Body of pancreas (tissue), 4 donors: ENCODE measurements at regions not wholly inside any gene's neighbourhood (a gene's known extent, or its start where the extent isn't known, plus 50 kb on each side); places are given as distances from the start of the nearest gene placed in this dataset.

Source experiments
- ATAC-seq: fragments of 150-250 bp; one replicate; pipeline ENCODE4 v1.9.1; 2016
- DNase-seq, 4 donors: peaks; one replicate each; pipeline ENCODE4 v3.0.0-alpha.2; 2019
- H3K27ac ChIP-seq, 4 donors: fragments of 200-600 bp; sonication (generic); 1 replicate in 3 of 4; 2 replicates in 1 of 4; pipeline versions ENCODE4 v1.5.1 to v1.6.1; 2016 to 2019; ENCODE audit warnings: mild to moderate bottlenecking in 1 of 4, mixed read lengths in 1 of 4, moderate library complexity in 1 of 4
- H3K27me3 ChIP-seq, 2 donors: fragments of 200-600 bp; sonication (generic); one replicate each; pipeline ENCODE4 v1.6.0; 2016; ENCODE audit warnings: mild to moderate bottlenecking in 1 of 2
- H3K36me3 ChIP-seq, 2 donors: fragments of 200-600 bp; sonication (generic); replicated peaks in 1 of 2; 2 replicates each; pipeline ENCODE4 v1.5.1; 2016; ENCODE audit warnings: low read depth in 2 of 2; ENCODE audit not compliant: insufficient read depth in 1 of 2
- H3K4me1 ChIP-seq: fragments of 200-600 bp; sonication (generic); one replicate; pipeline ENCODE4 v1.6.0; 2016
- H3K4me3 ChIP-seq, 2 donors: fragments of 200-600 bp; sonication (generic); 1 replicate in 1 of 2; 2 replicates in 1 of 2; pipeline ENCODE4 v1.5.1; 2016 to 2019
- H3K9me3 ChIP-seq, 3 donors: fragments of 200-600 bp; sonication (generic); 1 replicate in 2 of 3; 2 replicates in 1 of 3; pipeline ENCODE4 v1.5.1; 2016
- POLR2A ChIP-seq, 3 donors: fragments of 450-650 bp; IDR thresholded peaks; one replicate each; pipeline ENCODE4 v1.6.1; 2016; ENCODE audit warnings: antibody characterized with exemption in 3 of 3, mild to moderate bottlenecking in 2 of 3
- WGBS, 2 donors: methylation state at CpG; one replicate each; pipeline ENCODE4 v1.1.5; 2017; 5-methylcytosine and 5-hydroxymethylcytosine counted together
- intact Hi-C: fragments of 100-400 bp; cut with DNase I; formaldehyde crosslinking; loops from one replicate; pipeline ENCODE4 v1.15.1; 2023
- TF ChIP-seq, protein P1 (sequence below), 7 experiments: fragments of 450-650 bp in 4 of 7; fragments of 200-600 bp in 3 of 7; sonication (generic) in 3 of 7; IDR thresholded peaks; one replicate each; pipeline ENCODE4 v1.5.1; 2016 to 2019; ENCODE audit warnings: antibody characterized with exemption in 7 of 7

GRCh38 chr10:10366836-10367235 is 650.8 kb upstream of the CELF2 start:
- no peaks in the 10 kb centered on the region for H3K9me3 ChIP-seq
- no peaks in the 10 kb centered on the region for H3K27me3 ChIP-seq
- H3K36me3 ChIP-seq, result no peaks in the 10 kb centered on the region
- intact Hi-C loops, result no loop called here
- H3K27ac ChIP-seq, result no peak overlapping the region
- WGBS, 2 donors, result 83 to 94% methylated on average over 1 of the region's 1 CpG
- no peaks in the 10 kb centered on the region for H3K4me1 ChIP-seq
- ATAC-seq (no peak), DNase-seq (no peak)
- no peak for TF ChIP-seq POLR2A (IDR thresholded peaks at IDR 0.05)
- TF ChIP-seq, protein P1, sequence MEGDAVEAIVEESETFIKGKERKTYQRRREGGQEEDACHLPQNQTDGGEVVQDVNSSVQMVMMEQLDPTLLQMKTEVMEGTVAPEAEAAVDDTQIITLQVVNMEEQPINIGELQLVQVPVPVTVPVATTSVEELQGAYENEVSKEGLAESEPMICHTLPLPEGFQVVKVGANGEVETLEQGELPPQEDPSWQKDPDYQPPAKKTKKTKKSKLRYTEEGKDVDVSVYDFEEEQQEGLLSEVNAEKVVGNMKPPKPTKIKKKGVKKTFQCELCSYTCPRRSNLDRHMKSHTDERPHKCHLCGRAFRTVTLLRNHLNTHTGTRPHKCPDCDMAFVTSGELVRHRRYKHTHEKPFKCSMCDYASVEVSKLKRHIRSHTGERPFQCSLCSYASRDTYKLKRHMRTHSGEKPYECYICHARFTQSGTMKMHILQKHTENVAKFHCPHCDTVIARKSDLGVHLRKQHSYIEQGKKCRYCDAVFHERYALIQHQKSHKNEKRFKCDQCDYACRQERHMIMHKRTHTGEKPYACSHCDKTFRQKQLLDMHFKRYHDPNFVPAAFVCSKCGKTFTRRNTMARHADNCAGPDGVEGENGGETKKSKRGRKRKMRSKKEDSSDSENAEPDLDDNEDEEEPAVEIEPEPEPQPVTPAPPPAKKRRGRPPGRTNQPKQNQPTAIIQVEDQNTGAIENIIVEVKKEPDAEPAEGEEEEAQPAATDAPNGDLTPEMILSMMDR (IDR thresholded peaks at IDR 0.05), result no peak
- H3K4me3 ChIP-seq, result no peak overlapping the region

GRCh38 chr10:10367264-10367663 is 650.4 kb upstream of the CELF2 start:
- H3K4me3 ChIP-seq, result no peak overlapping the region
- TF ChIP-seq, protein P1 (IDR thresholded peaks at IDR 0.05), result no peak
- TF ChIP-seq POLR2A (IDR thresholded peaks at IDR 0.05), result no peak
- H3K9me3 ChIP-seq, result no peaks in the 10 kb centered on the region
- ATAC-seq, result no peak
- DNase-seq, result no peak
- WGBS, 2 donors, result 61 to 62% methylated on average over 5 to 6 of the region's 6 CpGs
- H3K27me3 ChIP-seq, result no peaks in the 10 kb centered on the region
- H3K4me1 ChIP-seq, result no peaks in the 10 kb centered on the region
- H3K27ac ChIP-seq, result no peak overlapping the region
- intact Hi-C loops, result no loop called here
- H3K36me3 ChIP-seq, result no peaks in the 10 kb centered on the region

DNA sequence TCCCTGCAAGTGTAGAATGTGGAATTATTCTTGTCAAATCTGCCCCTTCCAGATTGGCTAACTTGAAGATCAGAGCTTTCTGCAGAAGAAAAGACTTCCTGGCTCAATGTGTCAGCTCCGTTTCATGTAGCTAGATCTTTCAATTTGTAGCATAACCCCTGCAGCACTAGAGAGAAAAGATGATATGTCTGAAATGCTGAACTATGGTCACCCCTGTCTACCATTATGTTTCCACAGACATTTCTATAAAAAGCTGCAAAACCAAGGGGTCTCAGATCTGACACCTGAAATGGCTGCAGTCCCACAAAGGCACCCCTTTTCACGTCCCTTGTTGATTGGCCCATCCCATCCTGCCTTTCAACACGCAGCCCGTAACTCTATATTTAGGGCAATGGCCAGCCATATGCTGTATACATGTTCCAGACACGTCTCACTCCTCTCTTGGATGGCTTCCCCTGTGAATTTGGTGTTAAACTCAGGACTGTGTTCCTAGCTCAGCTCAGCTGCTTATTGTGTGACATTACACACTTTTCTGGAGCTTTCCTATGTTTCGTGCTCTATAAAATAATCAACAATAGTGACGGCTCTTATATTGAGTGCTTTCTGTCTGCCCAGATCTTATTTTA is 648.6 kb upstream of the CELF2 start:
- DNase-seq (no peak), ATAC-seq (no peak)
- TF ChIP-seq, protein P1 (IDR thresholded peaks at IDR 0.05), result no peak
- no peak for TF ChIP-seq POLR2A (IDR thresholded peaks at IDR 0.05)
- H3K27me3 ChIP-seq, result no peaks in the 10 kb centered on the region
- H3K27ac ChIP-seq, result no peak overlapping the region
- H3K9me3 ChIP-seq, result no peaks in the 10 kb centered on the region
- intact Hi-C loops, result no loop called here
- no peaks in the 10 kb centered on the region for H3K4me1 ChIP-seq
- 66 to 69% methylated on average over 7 of the region's 7 CpGs for WGBS, 2 donors
- H3K4me3 ChIP-seq, result no peak overlapping the region
- H3K36me3 ChIP-seq, result no peaks in the 10 kb centered on the region

DNA sequence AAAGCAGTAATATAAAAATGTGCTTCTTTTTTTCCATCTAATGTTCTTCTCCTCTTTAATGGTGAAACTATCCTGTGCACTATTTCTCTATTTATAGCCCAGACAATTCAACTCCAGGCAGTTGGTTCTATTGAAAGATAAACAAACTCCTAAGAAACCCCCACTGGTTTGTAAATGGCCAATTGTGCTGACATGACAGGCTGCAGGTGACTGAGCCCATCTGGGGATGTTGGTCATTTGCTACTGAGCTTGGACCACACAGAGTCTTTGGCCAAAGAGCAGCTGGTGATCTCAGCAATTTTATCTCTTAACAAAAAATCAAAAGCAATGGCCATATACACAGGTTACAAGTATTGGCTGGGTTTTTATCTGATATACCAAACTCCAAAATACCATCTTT is 631.8 kb upstream of the CELF2 start:
- no peak overlapping the region for H3K4me3 ChIP-seq
- no peaks in the 10 kb centered on the region for H3K9me3 ChIP-seq
- DNase-seq, result no peak
- intact Hi-C loops, result no loop called here
- H3K4me1 ChIP-seq, result no peaks in the 10 kb centered on the region
- TF ChIP-seq POLR2A (IDR thresholded peaks at IDR 0.05), result no peak
- TF ChIP-seq, protein P1 (IDR thresholded peaks at IDR 0.05), result no peak
- ATAC-seq, result no peak
- no peak overlapping the region for H3K27ac ChIP-seq
- no peaks in the 10 kb centered on the region for H3K27me3 ChIP-seq
- H3K36me3 ChIP-seq, result no peaks in the 10 kb centered on the region

DNA sequence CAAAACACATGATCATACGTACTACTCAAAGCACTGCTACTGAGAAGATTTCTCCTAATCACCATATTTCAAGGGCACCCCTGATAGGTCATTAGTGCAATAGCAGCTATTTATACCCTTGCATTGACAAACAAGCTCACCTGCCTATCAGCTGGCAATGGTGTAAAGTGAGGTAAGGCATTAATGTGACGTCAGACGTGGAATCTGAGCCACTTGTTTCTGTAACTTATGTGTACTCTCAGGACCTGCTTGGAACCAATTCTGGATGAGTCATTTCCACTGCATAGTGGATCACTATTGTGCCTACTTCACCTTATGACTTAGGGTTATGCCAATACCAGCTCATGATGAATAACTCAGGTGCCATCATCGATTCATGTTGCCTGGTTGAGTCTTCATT is 628.5 kb upstream of the CELF2 start:
- 74 to 77% methylated on average over 4 of the region's 4 CpGs for WGBS, 2 donors
- Histone ChIP-seq H3K9me3 (no peaks in the 10 kb centered on the region), H3K36me3 (no peaks in the 10 kb centered on the region), H3K4me1 (no peaks in the 10 kb centered on the region), H3K27me3 (no peaks in the 10 kb centered on the region), H3K4me3 (no peak overlapping the region), H3K27ac (no peak overlapping the region)
- intact Hi-C loops, result no loop called here
- DNase-seq (no peak), ATAC-seq (no peak)
- TF ChIP-seq, protein P1 (IDR thresholded peaks at IDR 0.05), result no peak
- TF ChIP-seq POLR2A (IDR thresholded peaks at IDR 0.05), result no peak
